DOHH2 (cell line): ENCODE measurements at regions not wholly inside any gene's neighbourhood (a gene's known extent, or its start where the extent isn't known, plus 50 kb on each side); places are given as distances from the start of the nearest gene placed in this dataset.

ENCODE experiments used
- H3F3A ChIP-seq: fragments of 200-600 bp; sonication (generic), shearing (Covaris generic); 2 replicates; pipeline ENCODE4 v1.6.0; 2016; ENCODE audit warnings: antibody characterized with exemption, mild to moderate bottlenecking; ENCODE audit not compliant: control insufficient read depth, insufficient read depth
- H3K27ac ChIP-seq: fragments of 200-600 bp; sonication (generic); 2 replicates; pipeline ENCODE4 v1.5.1; 2014; ENCODE audit warnings: low read depth, mild to moderate bottlenecking, low read length, moderate library complexity
- H3K27me3 ChIP-seq: fragments of 200-600 bp; sonication (generic); 2 replicates; pipeline ENCODE4 v1.6.1; 2014; ENCODE audit warnings: mild to moderate bottlenecking, low read length, mixed read lengths; ENCODE audit not compliant: control insufficient read depth
- H3K36me3 ChIP-seq: fragments of 200-600 bp; sonication (generic); 2 replicates; pipeline ENCODE4 v1.6.1; 2014; ENCODE audit warnings: mild to moderate bottlenecking, low read length, moderate library complexity, mixed read lengths; ENCODE audit not compliant: control insufficient read depth
- H3K4me1 ChIP-seq: fragments of 200-600 bp; sonication (generic); 2 replicates; pipeline ENCODE4 v1.6.1; 2014; ENCODE audit warnings: mild to moderate bottlenecking, low read length, mixed read lengths; ENCODE audit not compliant: control insufficient read depth
- H3K4me2 ChIP-seq: fragments of 200-600 bp; sonication (generic); 2 replicates; pipeline ENCODE4 v1.6.0; 2014; ENCODE audit warnings: mild to moderate bottlenecking, low read length, moderate library complexity
- H3K4me3 ChIP-seq: fragments of 200-600 bp; sonication (generic); 2 replicates; pipeline ENCODE4 v1.5.1; 2014; ENCODE audit warnings: mild to moderate bottlenecking, low read length, mixed read lengths
- H3K79me2 ChIP-seq: fragments of 200-600 bp; sonication (generic); 2 replicates; pipeline ENCODE4 v1.6.1; 2014; ENCODE audit warnings: mild to moderate bottlenecking, low read length, mixed read lengths; ENCODE audit not compliant: control insufficient read depth
- H3K9me2 ChIP-seq: fragments of 200-600 bp; sonication (generic); replicated peaks from 2 replicates; pipeline ENCODE4 v1.6.1; 2014; ENCODE audit warnings: mild to moderate bottlenecking, low read length, mixed read lengths; ENCODE audit not compliant: control insufficient read depth
- H3K9me3 ChIP-seq: fragments of 200-600 bp; sonication (generic); 2 replicates; pipeline ENCODE4 v1.6.1; 2014; ENCODE audit warnings: antibody characterized with exemption, low read length, mixed read lengths; ENCODE audit not compliant: control insufficient read depth, insufficient read depth
- H4K20me1 ChIP-seq: fragments of 200-600 bp; sonication (generic); 2 replicates; pipeline ENCODE4 v1.6.0; 2014; ENCODE audit warnings: low read depth, mild to moderate bottlenecking, antibody characterized with exemption, low read length, moderate library complexity; ENCODE audit not compliant: control insufficient read depth, insufficient read depth
- CTCF ChIP-seq: fragments of 200-600 bp; sonication (generic); IDR thresholded peaks from one replicate; pipeline ENCODE4 v1.5.1; 2014; ENCODE audit warnings: antibody characterized with exemption, mild to moderate bottlenecking, low read depth, low read length; ENCODE audit not compliant: poor library complexity, severe bottlenecking
- EZH2phosphoT487 ChIP-seq: fragments of 200-600 bp; sonication (generic); IDR thresholded peaks from 2 replicates; pipeline ENCODE4 v1.6.1; 2017; ENCODE audit warnings: borderline replicate concordance, mild to moderate bottlenecking, antibody characterized with exemption, low read length, moderate library complexity, mixed read lengths

- Histone ChIP-seq H3K27me3 (no peaks in the 10 kb centered on the region), H3K79me2 (no peaks in the 10 kb centered on the region), H3F3A (no peaks in the 10 kb centered on the region), H3K4me1 (no peaks in the 10 kb centered on the region), H3K4me3 (no peak overlapping the region), H4K20me1 (no peaks in the 10 kb centered on the region), H3K9me2 (no peaks in the 10 kb centered on the region), H3K27ac (no peak overlapping the region), H3K36me3 (no peaks in the 10 kb centered on the region), H3K9me3 (no peaks in the 10 kb centered on the region), H3K4me2 (no peak overlapping the region)
- TF ChIP-seq CTCF (no peak), EZH2phosphoT487 (no peak)
These were observed 257.1 kb upstream of the RPS6KA3 start for GRCh38 chrX:20523626-20524312.

GRCh38 chrX:20522420-20522819 is 255.7 kb upstream of the RPS6KA3 start:
- Histone ChIP-seq H3K27ac (no peak overlapping the region), H4K20me1 (no peaks in the 10 kb centered on the region), H3K27me3 (no peaks in the 10 kb centered on the region), H3K9me2 (no peaks in the 10 kb centered on the region), H3K4me1 (no peaks in the 10 kb centered on the region), H3K9me3 (no peaks in the 10 kb centered on the region), H3K36me3 (no peaks in the 10 kb centered on the region), H3K79me2 (no peaks in the 10 kb centered on the region), H3K4me3 (no peak overlapping the region), H3K4me2 (no peak overlapping the region), H3F3A (no peaks in the 10 kb centered on the region)
- no peak for TF ChIP-seq CTCF
- no peak for TF ChIP-seq EZH2phosphoT487

GRCh38 chrX:20521222-20521621 is 254.5 kb upstream of the RPS6KA3 start:
- Histone ChIP-seq H3K27me3 (no peaks in the 10 kb centered on the region), H3F3A (no peaks in the 10 kb centered on the region), H3K4me1 (no peaks in the 10 kb centered on the region), H3K9me2 (no peaks in the 10 kb centered on the region), H3K4me3 (no peak overlapping the region), H3K36me3 (no peaks in the 10 kb centered on the region), H3K79me2 (no peaks in the 10 kb centered on the region), H4K20me1 (no peaks in the 10 kb centered on the region), H3K9me3 (no peaks in the 10 kb centered on the region), H3K4me2 (no peak overlapping the region), H3K27ac (no peak overlapping the region)
- TF ChIP-seq EZH2phosphoT487 (no peak), CTCF (no peak)
